Testis (tissue), 2 donors: ENCODE measurements at regions not wholly inside any gene's neighbourhood (a gene's known extent, or its start where the extent isn't known, plus 50 kb on each side); places are given as distances from the start of the nearest gene placed in this dataset.
"Not testable (repeated sequence)": the region's sequence is repeated elsewhere in the genome, so short reads cannot be mapped to it uniquely, and the experiment has no call there.

ENCODE experiments used
- DNase-seq: peaks from one replicate; pipeline ENCODE4 v3.0.0-alpha.2; 2019
- H3K27ac ChIP-seq, 2 donors: fragments of 200-600 bp; sonication (generic); one replicate each; pipeline ENCODE4 v1.5.1; 2019
- H3K27me3 ChIP-seq: fragments of 200-600 bp; sonication (generic); one replicate; pipeline ENCODE4 v1.5.1; 2019
- H3K36me3 ChIP-seq: fragments of 200-600 bp; sonication (generic); one replicate; pipeline ENCODE4 v1.5.1; 2017; ENCODE audit warnings: low read depth; ENCODE audit errors: missing control alignments
- H3K4me1 ChIP-seq: fragments of 200-600 bp; sonication (generic); one replicate; pipeline ENCODE4 v1.5.1; 2019
- H3K4me3 ChIP-seq, 2 donors: fragments of 200-600 bp; sonication (generic); one replicate each; pipeline ENCODE4 v1.5.1; 2017 to 2019
- H3K9me3 ChIP-seq: fragments of 200-600 bp; sonication (generic); one replicate; pipeline ENCODE4 v1.5.1; 2017
- POLR2A ChIP-seq: fragments of 450-650 bp; IDR thresholded peaks from one replicate; pipeline ENCODE4 v1.6.1; 2017; ENCODE audit warnings: antibody characterized with exemption, mild to moderate bottlenecking, moderate library complexity
- WGBS, 2 donors: methylation state at CpG; one replicate each; pipeline ENCODE4 v1.1.5; 2018; 5-methylcytosine and 5-hydroxymethylcytosine counted together
- intact Hi-C: fragments of 100-400 bp; cut with DNase I; formaldehyde crosslinking; loops from one replicate; pipeline ENCODE4 v1.15.1; 2023; ENCODE audit warnings: low total_unique reads
- TF ChIP-seq, protein P1 (sequence below), 3 experiments: fragments of 450-650 bp in 2 of 3; fragments of 200-600 bp in 1 of 3; sonication (generic) in 1 of 3; IDR thresholded peaks; one replicate each; pipeline ENCODE4 v1.5.1; 2016 to 2019; ENCODE audit warnings: antibody characterized with exemption in 3 of 3, mild to moderate bottlenecking in 2 of 3, moderate library complexity in 1 of 3

DNA sequence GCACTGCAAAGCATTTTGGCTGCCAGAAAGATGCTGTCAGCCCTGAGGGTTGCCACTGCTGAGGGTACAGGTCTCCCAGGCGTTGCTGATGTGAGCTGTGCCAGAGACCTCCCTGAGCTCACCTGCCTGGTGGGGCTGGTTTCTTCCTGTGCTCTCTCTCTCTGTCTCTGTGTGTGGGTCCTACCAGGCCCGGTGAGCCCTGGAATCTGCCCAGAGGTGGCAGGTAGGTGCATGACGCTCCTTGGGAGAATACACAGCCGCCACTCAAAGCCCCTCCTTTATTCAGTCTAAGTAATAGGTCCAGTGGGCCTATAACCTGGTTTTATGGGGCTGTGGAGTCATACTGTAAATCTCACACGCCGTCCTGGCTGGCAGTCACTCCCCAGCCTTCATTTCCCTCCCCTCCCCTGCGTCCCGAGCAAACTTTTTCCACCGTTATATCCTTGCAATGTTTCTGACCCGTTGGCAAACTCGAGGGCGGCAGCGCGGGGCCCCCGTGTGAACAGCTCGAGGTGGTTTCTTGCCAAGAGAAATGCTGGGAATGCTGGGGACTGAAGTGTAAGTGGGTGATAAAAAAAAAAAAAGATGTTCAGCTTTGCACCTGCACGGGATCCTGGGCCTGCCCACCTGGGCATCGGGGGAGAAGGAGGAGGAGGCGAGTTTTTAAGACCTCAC, 245.9 kb downstream of the CRLF2 start:
- Histone ChIP-seq H3K9me3 (no peaks in the 10 kb centered on the region), H3K27ac (no peak overlapping the region), H3K36me3 (no peaks in the 10 kb centered on the region), H3K4me1 (no peaks in the 10 kb centered on the region), H3K27me3 (no peaks in the 10 kb centered on the region), H3K4me3 (no peak overlapping the region)
- no peak for TF ChIP-seq POLR2A
- TF ChIP-seq, protein P1, sequence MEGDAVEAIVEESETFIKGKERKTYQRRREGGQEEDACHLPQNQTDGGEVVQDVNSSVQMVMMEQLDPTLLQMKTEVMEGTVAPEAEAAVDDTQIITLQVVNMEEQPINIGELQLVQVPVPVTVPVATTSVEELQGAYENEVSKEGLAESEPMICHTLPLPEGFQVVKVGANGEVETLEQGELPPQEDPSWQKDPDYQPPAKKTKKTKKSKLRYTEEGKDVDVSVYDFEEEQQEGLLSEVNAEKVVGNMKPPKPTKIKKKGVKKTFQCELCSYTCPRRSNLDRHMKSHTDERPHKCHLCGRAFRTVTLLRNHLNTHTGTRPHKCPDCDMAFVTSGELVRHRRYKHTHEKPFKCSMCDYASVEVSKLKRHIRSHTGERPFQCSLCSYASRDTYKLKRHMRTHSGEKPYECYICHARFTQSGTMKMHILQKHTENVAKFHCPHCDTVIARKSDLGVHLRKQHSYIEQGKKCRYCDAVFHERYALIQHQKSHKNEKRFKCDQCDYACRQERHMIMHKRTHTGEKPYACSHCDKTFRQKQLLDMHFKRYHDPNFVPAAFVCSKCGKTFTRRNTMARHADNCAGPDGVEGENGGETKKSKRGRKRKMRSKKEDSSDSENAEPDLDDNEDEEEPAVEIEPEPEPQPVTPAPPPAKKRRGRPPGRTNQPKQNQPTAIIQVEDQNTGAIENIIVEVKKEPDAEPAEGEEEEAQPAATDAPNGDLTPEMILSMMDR (IDR thresholded peaks at IDR 0.05) = no peak
- DNase-seq = no peak
- intact Hi-C loops = no loop called here
- WGBS, 2 donors = 71 to 78% methylated on average over 19 of the region's 19 CpGs

GRCh38 chrX:964831-965416, 247.5 kb downstream of the CRLF2 start:
- intact Hi-C loops = no loop called here
- no peaks in the 10 kb centered on the region for H3K27me3 ChIP-seq
- H3K36me3 ChIP-seq = no peaks in the 10 kb centered on the region
- H3K4me3 ChIP-seq = no peak overlapping the region
- WGBS, 2 donors = 51 to 54% methylated on average over 10 of the region's 10 CpGs
- no peaks in the 10 kb centered on the region for H3K9me3 ChIP-seq
- H3K4me1 ChIP-seq = no peaks in the 10 kb centered on the region
- H3K27ac ChIP-seq = no peak overlapping the region
- TF ChIP-seq, protein P1 (IDR thresholded peaks at IDR 0.05) = no peak
- no peak for TF ChIP-seq POLR2A
- no peak for DNase-seq

DNA sequence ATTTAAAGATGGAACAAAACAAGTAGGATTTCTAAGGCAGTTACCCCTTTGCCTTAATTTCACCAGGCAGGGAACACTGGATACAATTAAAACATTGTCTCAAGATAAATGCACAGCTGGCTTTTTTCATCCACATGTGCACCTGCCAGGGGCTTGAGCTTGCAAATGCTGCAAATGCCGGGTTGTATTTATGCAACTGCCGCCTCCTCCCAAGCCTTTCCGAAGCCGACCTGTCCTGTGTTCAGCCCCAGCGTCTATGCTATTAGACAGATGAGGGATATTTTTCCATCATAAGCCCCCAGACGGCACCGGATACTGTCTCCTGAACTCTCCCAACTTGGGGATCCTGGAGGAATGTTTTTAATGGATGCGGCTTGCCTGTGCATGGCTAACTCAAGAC, 251.6 kb downstream of the CRLF2 start:
- no peak overlapping the region for H3K27ac ChIP-seq
- H3K9me3 ChIP-seq = no peaks in the 10 kb centered on the region
- 31 to 36% methylated on average over 8 of the region's 8 CpGs for WGBS, 2 donors
- DNase-seq = no peak
- no peaks in the 10 kb centered on the region for H3K36me3 ChIP-seq
- intact Hi-C loops = no loop called here
- H3K4me1 ChIP-seq = no peaks in the 10 kb centered on the region
- H3K4me3 ChIP-seq = no peak overlapping the region
- TF ChIP-seq, protein P1 (IDR thresholded peaks at IDR 0.05) = no peak
- TF ChIP-seq POLR2A = no peak
- no peaks in the 10 kb centered on the region for H3K27me3 ChIP-seq

GRCh38 chrX:959595-959994, 252.9 kb downstream of the CRLF2 start:
- H3K4me3 ChIP-seq = no peak overlapping the region
- H3K27ac ChIP-seq = no peak overlapping the region
- no peaks in the 10 kb centered on the region for H3K27me3 ChIP-seq
- no peaks in the 10 kb centered on the region for H3K9me3 ChIP-seq
- WGBS, 2 donors = 48 to 52% methylated on average over 10 of the region's 10 CpGs
- no peaks in the 10 kb centered on the region for H3K36me3 ChIP-seq
- DNase-seq = no peak
- H3K4me1 ChIP-seq = no peaks in the 10 kb centered on the region
- TF ChIP-seq, protein P1 (IDR thresholded peaks at IDR 0.05) = no peak
- TF ChIP-seq POLR2A = no peak
- intact Hi-C loops = no loop called here

DNA sequence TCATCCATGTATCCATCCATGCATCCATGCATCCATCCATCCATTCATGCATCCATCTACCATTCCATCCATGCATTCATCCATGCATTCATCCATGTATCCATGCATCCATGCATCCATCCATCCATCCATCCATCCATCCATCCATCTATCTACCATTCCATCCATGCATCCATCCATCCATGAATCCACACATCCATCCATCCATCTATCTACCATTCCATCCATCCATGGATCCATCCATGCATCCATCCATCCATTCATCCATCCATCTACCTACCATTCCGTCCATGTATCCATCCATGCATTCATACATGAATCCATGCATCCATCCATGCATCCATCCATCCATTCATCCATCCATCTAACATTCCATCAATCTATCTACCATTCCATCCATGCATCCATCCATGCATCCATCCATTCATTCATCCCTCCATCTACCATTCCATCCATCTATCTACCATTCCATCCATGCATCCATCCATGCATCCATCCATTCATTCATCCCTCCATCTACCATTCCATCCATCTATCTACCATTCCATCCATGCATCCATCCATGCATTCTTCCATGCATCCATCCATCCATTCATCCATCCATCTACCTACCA, 257.2 kb downstream of the CRLF2 start:
- H3K4me3 ChIP-seq, H3K27me3 ChIP-seq, H3K27ac ChIP-seq, H3K4me1 ChIP-seq, DNase-seq, H3K9me3 ChIP-seq, H3K36me3 ChIP-seq, intact Hi-C loops: not testable (repeated sequence)
- WGBS, 2 donors = 45 to 52% methylated on average over 1 of the region's 1 CpG
